Astrocyte (in vitro differentiated cells and primary cell): ENCODE measurements at regions not wholly inside any gene's neighbourhood (a gene's known extent, or its start where the extent isn't known, plus 50 kb on each side); places are given as distances from the start of the nearest gene placed in this dataset.

Experiments used
- DNase-seq: peaks from one replicate; pipeline ENCODE4 v3.0.0-alpha.2; 2010; ENCODE audit warnings: low read depth
- FAIRE-seq: peaks from 2 replicates; lab custom pipeline; 2011; peaks lifted over from hg19 to GRCh38; lab: Jason Lieb, UNC
- H2AFZ ChIP-seq: 2 replicates; pipeline ENCODE4 v1.6.0; 2012; ENCODE audit warnings: low read depth, low read length, inconsistent platforms
- H3K27ac ChIP-seq: 2 replicates; pipeline ENCODE4 v1.5.1; 2011; ENCODE audit warnings: low read depth, low read length, inconsistent platforms
- H3K27me3 ChIP-seq: 2 replicates; pipeline ENCODE4 v1.6.0; 2011; ENCODE audit warnings: low read length, inconsistent platforms; ENCODE audit not compliant: insufficient read depth
- H3K36me3 ChIP-seq: 2 replicates; pipeline ENCODE4 v1.5.1; 2011; ENCODE audit warnings: low read length, inconsistent platforms; ENCODE audit not compliant: insufficient read depth
- H3K4me1 ChIP-seq: 2 replicates; pipeline ENCODE4 v1.5.1; 2011; ENCODE audit warnings: low read length, inconsistent platforms; ENCODE audit not compliant: insufficient read depth
- H3K4me2 ChIP-seq: 2 replicates; pipeline ENCODE4 v1.6.0; 2012; ENCODE audit warnings: low read length, inconsistent platforms
- H3K4me3 ChIP-seq: 2 replicates; pipeline ENCODE4 v1.5.1; 2011; ENCODE audit warnings: low read depth, mild to moderate bottlenecking, low read length, inconsistent platforms; ENCODE audit not compliant: insufficient read depth
- H3K79me2 ChIP-seq: 2 replicates; pipeline ENCODE4 v1.6.0; 2012; ENCODE audit warnings: mild to moderate bottlenecking, low read length, inconsistent platforms; ENCODE audit not compliant: insufficient read depth
- H3K9ac ChIP-seq: 2 replicates; pipeline ENCODE4 v1.6.0; 2012; ENCODE audit warnings: mild to moderate bottlenecking, low read length, inconsistent platforms
- H3K9me3 ChIP-seq: 2 replicates; pipeline ENCODE4 v1.5.1; 2012; ENCODE audit warnings: low read depth, mild to moderate bottlenecking, low read length, inconsistent platforms; ENCODE audit not compliant: insufficient read depth
- H4K20me1 ChIP-seq: 2 replicates; pipeline ENCODE4 v1.6.0; 2012; ENCODE audit warnings: low read length, inconsistent platforms; ENCODE audit not compliant: insufficient read depth
- H3K27ac Mint-ChIP-seq: one replicate; pipeline ENCODE4 v1.8.0; 2021; ENCODE audit warnings: mild to moderate bottlenecking, mixed read lengths; ENCODE audit not compliant: unreplicated experiment
- H3K27me3 Mint-ChIP-seq: one replicate; pipeline ENCODE4 v1.8.0; 2021; ENCODE audit warnings: low read depth, mixed read lengths; ENCODE audit not compliant: unreplicated experiment
- H3K36me3 Mint-ChIP-seq: one replicate; pipeline ENCODE4 v1.8.0; 2021; ENCODE audit warnings: low read depth, mixed read lengths; ENCODE audit not compliant: unreplicated experiment
- H3K4me1 Mint-ChIP-seq: one replicate; pipeline ENCODE4 v1.8.0; 2021; ENCODE audit warnings: low read depth, mixed read lengths; ENCODE audit not compliant: unreplicated experiment
- H3K4me3 Mint-ChIP-seq: one replicate; pipeline ENCODE4 v1.8.0; 2021; ENCODE audit warnings: mild to moderate bottlenecking, moderate library complexity, mixed read lengths; ENCODE audit not compliant: unreplicated experiment
- H3K9me3 Mint-ChIP-seq: one replicate; pipeline ENCODE4 v1.8.0; 2021; ENCODE audit warnings: mild to moderate bottlenecking, mixed read lengths; ENCODE audit not compliant: unreplicated experiment
- EZH2 ChIP-seq: IDR thresholded peaks from 2 replicates; pipeline ENCODE4 v1.6.1; 2012; ENCODE audit warnings: mild to moderate bottlenecking, low read length, inconsistent platforms; ENCODE audit not compliant: insufficient read depth
- TF ChIP-seq, protein P1 (sequence below): IDR thresholded peaks from 2 replicates; pipeline ENCODE4 v1.5.1; 2011; ENCODE audit warnings: low read depth, mild to moderate bottlenecking, inconsistent platforms, low read length, moderate library complexity; ENCODE audit not compliant: insufficient read depth

GRCh38 chr11:82639251-82639650 lies 94.4 kb downstream of the FAM181B start:
- H3K9me3 ChIP-seq: no peaks in the 10 kb centered on the region
- H3K4me2 ChIP-seq: no peak overlapping the region
- H2AFZ ChIP-seq: no peak overlapping the region
- H3K4me3 Mint-ChIP-seq: no peak overlapping the region
- TF ChIP-seq EZH2: no peak
- TF ChIP-seq, protein P1, sequence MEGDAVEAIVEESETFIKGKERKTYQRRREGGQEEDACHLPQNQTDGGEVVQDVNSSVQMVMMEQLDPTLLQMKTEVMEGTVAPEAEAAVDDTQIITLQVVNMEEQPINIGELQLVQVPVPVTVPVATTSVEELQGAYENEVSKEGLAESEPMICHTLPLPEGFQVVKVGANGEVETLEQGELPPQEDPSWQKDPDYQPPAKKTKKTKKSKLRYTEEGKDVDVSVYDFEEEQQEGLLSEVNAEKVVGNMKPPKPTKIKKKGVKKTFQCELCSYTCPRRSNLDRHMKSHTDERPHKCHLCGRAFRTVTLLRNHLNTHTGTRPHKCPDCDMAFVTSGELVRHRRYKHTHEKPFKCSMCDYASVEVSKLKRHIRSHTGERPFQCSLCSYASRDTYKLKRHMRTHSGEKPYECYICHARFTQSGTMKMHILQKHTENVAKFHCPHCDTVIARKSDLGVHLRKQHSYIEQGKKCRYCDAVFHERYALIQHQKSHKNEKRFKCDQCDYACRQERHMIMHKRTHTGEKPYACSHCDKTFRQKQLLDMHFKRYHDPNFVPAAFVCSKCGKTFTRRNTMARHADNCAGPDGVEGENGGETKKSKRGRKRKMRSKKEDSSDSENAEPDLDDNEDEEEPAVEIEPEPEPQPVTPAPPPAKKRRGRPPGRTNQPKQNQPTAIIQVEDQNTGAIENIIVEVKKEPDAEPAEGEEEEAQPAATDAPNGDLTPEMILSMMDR: no peak
- no peak overlapping the region for H3K27ac ChIP-seq
- DNase-seq: no peak
- no peak overlapping the region for H3K9ac ChIP-seq
- no peaks in the 10 kb centered on the region for H3K4me1 ChIP-seq
- H3K4me3 ChIP-seq: no peak overlapping the region
- H3K36me3 Mint-ChIP-seq: no peaks in the 10 kb centered on the region
- H3K4me1 Mint-ChIP-seq: no peaks in the 10 kb centered on the region
- H3K36me3 ChIP-seq: no peaks in the 10 kb centered on the region
- no peaks in the 10 kb centered on the region for H4K20me1 ChIP-seq
- peaks cover 7% of the 10 kb centered on the region for H3K27me3 Mint-ChIP-seq
- no peak overlapping the region for H3K27ac Mint-ChIP-seq
- no peaks in the 10 kb centered on the region for H3K27me3 ChIP-seq
- no peaks in the 10 kb centered on the region for H3K79me2 ChIP-seq
- H3K9me3 Mint-ChIP-seq: peaks cover 6% of the 10 kb centered on the region
- no peak for FAIRE-seq

GRCh38 chr11:82636615-82637014 lies 97.0 kb downstream of the FAM181B start:
- Mint-ChIP-seq H3K27ac (no peak overlapping the region), H3K27me3 (peaks cover 7% of the 10 kb centered on the region), H3K4me3 (no peak overlapping the region), H3K4me1 (no peaks in the 10 kb centered on the region), H3K9me3 (peaks cover 7% of the 10 kb centered on the region), H3K36me3 (no peaks in the 10 kb centered on the region)
- no peak for TF ChIP-seq EZH2
- TF ChIP-seq, protein P1: no peak
- FAIRE-seq (no peak), DNase-seq (no peak)
- no peak overlapping the region for H3K4me3 ChIP-seq
- no peak overlapping the region for H2AFZ ChIP-seq
- no peaks in the 10 kb centered on the region for H3K79me2 ChIP-seq
- H3K36me3 ChIP-seq: no peaks in the 10 kb centered on the region
- H3K27ac ChIP-seq: no peak overlapping the region
- H3K9ac ChIP-seq: no peak overlapping the region
- H3K9me3 ChIP-seq: no peaks in the 10 kb centered on the region
- no peaks in the 10 kb centered on the region for H4K20me1 ChIP-seq
- H3K4me1 ChIP-seq: no peaks in the 10 kb centered on the region
- H3K4me2 ChIP-seq: no peak overlapping the region
- no peaks in the 10 kb centered on the region for H3K27me3 ChIP-seq

DNA sequence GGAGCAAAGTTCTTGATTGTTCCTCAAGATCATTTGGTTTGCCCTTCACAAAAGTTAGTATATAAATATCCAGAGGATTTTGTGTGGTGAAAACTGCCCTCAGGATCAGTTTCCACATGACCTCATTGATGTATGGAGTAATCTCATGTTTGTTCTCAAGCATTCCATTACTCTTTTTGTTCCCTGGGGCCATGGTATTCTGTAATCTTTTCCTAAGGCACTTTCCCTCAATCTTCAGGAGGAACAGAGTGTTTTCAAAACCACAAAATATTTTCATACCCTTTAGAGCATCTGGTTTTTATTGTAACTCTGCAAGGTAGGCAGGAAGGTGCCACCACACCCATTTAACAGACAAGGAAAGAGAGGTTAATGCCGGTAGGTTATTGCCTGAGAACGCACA lies 99.6 kb downstream of the FAM181B start:
- Mint-ChIP-seq H3K27me3 (peaks cover 3% of the 10 kb centered on the region), H3K4me3 (no peak overlapping the region), H3K9me3 (peaks cover 10% of the 10 kb centered on the region), H3K36me3 (no peaks in the 10 kb centered on the region), H3K27ac (no peak overlapping the region), H3K4me1 (no peaks in the 10 kb centered on the region)
- Histone ChIP-seq H3K27me3 (no peaks in the 10 kb centered on the region), H3K27ac (no peak overlapping the region), H3K4me1 (no peaks in the 10 kb centered on the region), H3K79me2 (no peaks in the 10 kb centered on the region), H4K20me1 (no peaks in the 10 kb centered on the region), H3K4me2 (no peak overlapping the region), H2AFZ (no peak overlapping the region), H3K36me3 (no peaks in the 10 kb centered on the region), H3K9me3 (no peaks in the 10 kb centered on the region), H3K9ac (no peak overlapping the region), H3K4me3 (no peak overlapping the region)
- no peak for TF ChIP-seq EZH2
- TF ChIP-seq, protein P1: no peak
- FAIRE-seq (no peak), DNase-seq (no peak)
